B cell (primary cell): ENCODE measurements at regions not wholly inside any gene's neighbourhood (a gene's known extent, or its start where the extent isn't known, plus 50 kb on each side); places are given as distances from the start of the nearest gene placed in this dataset.

Experiments used
- ATAC-seq: fragments of 200-7000 bp; cut with Tn5 transposase; one replicate; pipeline ENCODE4 v1.10.0; 2021; ENCODE audit warnings: low read depth, mild to moderate bottlenecking, moderate number of reproducible peaks, moderate library complexity
- CTCF ChIA-PET: fragments of 350-600 bp; sonication (Branson Sonifier 250); formaldehyde crosslinking; loops from one replicate; lab custom pipeline; 2021; ENCODE audit warnings: antibody characterized with exemption, inconsistent platforms; lab: Charles Lee
- POLR2A ChIA-PET: fragments of 350-600 bp; sonication (Branson Sonifier 250); formaldehyde crosslinking; loops from one replicate; lab custom pipeline; 2021; ENCODE audit warnings: antibody characterized with exemption; lab: Charles Lee
- DNase-seq: peaks from one replicate; pipeline ENCODE4 v3.0.0; 2013
- H2AFZ ChIP-seq: 2 replicates; pipeline ENCODE4 v1.6.1; 2012; ENCODE audit warnings: mild to moderate bottlenecking, low read depth, low read length; ENCODE audit not compliant: insufficient read depth, poor library complexity, severe bottlenecking
- H3K27ac ChIP-seq, 2 donors: 1 replicate in 1 of 2; 2 replicates in 1 of 2; pipeline ENCODE4 v1.5.1; 2012 to 2013; ENCODE audit warnings: low read length in 2 of 2, mild to moderate bottlenecking in 2 of 2, moderate library complexity in 1 of 2
- H3K27me3 ChIP-seq, 4 experiments: fragments of 200-600 bp in 1 of 4; sonication (generic) in 1 of 4; replicated peaks in 1 of 4; 1 replicate in 2 of 4; 2 replicates in 2 of 4; pipeline versions ENCODE4 v1.6.1 to v1.7.0; 2013 to 2016; ENCODE audit warnings: low read length in 3 of 4, mild to moderate bottlenecking in 2 of 4, mixed read lengths in 1 of 4, moderate library complexity in 1 of 4; ENCODE audit not compliant: insufficient read depth in 4 of 4, control insufficient read depth in 3 of 4; ENCODE audit errors: control extremely low read depth in 1 of 4
- H3K36me3 ChIP-seq, 2 experiments: replicated peaks in 1 of 2; 1 replicate in 1 of 2; 2 replicates in 1 of 2; pipeline versions ENCODE4 v1.6.1 to v1.7.1; 2013; ENCODE audit warnings: low read length in 1 of 2; ENCODE audit not compliant: insufficient read depth in 2 of 2, control insufficient read depth in 1 of 2; ENCODE audit errors: control extremely low read depth in 1 of 2, extremely low read depth in 1 of 2
- H3K4me1 ChIP-seq, 2 donors: fragments of 200-600 bp in 1 of 2; sonication (generic) in 1 of 2; 1 replicate in 1 of 2; 2 replicates in 1 of 2; pipeline versions ENCODE4 v1.5.1 to v1.6.1; 2013 to 2017; ENCODE audit warnings: low read length in 2 of 2; ENCODE audit not compliant: control insufficient read depth in 2 of 2, insufficient read depth in 2 of 2
- H3K4me2 ChIP-seq: replicated peaks from 2 replicates; pipeline ENCODE3; 2012; ENCODE audit warnings: mild to moderate bottlenecking, low read depth, low read length; ENCODE audit not compliant: poor library complexity, severe bottlenecking
- H3K4me3 ChIP-seq, 5 experiments: fragments of 200-600 bp in 1 of 5; sonication (generic) in 1 of 5; 1 replicate in 3 of 5; 2 replicates in 2 of 5; pipeline versions ENCODE4 v1.5.1 to v1.7.0; 2011 to 2016; ENCODE audit warnings: low read length in 4 of 5, mild to moderate bottlenecking in 4 of 5, low read depth in 2 of 5, control low read depth in 1 of 5, moderate library complexity in 1 of 5; ENCODE audit not compliant: insufficient read depth in 1 of 5; ENCODE audit errors: control extremely low read depth in 1 of 5, extremely low read depth in 1 of 5
- H3K79me2 ChIP-seq: fragments of 200-600 bp; sonication (generic); one replicate; pipeline ENCODE4 v1.6.0; 2016; ENCODE audit warnings: low read length; ENCODE audit not compliant: control insufficient read depth, insufficient read depth
- H3K9ac ChIP-seq: fragments of 200-600 bp; sonication (generic); 2 replicates; pipeline ENCODE4 v1.6.1; 2017; ENCODE audit warnings: mild to moderate bottlenecking, low read length, moderate library complexity
- H3K9me3 ChIP-seq, 3 donors: one replicate each; pipeline versions ENCODE4 v1.6.1 to v1.7.1; 2013; ENCODE audit warnings: low read length in 2 of 3; ENCODE audit not compliant: control insufficient read depth in 2 of 3, insufficient read depth in 1 of 3; ENCODE audit errors: control extremely low read depth in 1 of 3
- H4K20me1 ChIP-seq: 2 replicates; pipeline ENCODE4 v1.6.0; 2012; ENCODE audit warnings: mild to moderate bottlenecking, low read length; ENCODE audit not compliant: insufficient read depth, control insufficient read depth, poor library complexity, severe bottlenecking
- H3K27ac Mint-ChIP-seq: one replicate; pipeline ENCODE4 v1.8.0; 2021; ENCODE audit warnings: mixed read lengths
- H3K27me3 Mint-ChIP-seq: one replicate; pipeline ENCODE4 v1.8.0; 2021; ENCODE audit warnings: mixed read lengths
- H3K4me1 Mint-ChIP-seq: one replicate; pipeline ENCODE4 v1.8.0; 2021; ENCODE audit warnings: mixed read lengths
- H3K4me3 Mint-ChIP-seq: one replicate; pipeline ENCODE4 v1.8.0; 2021; ENCODE audit warnings: mixed read lengths
- H3K9me3 Mint-ChIP-seq: one replicate; pipeline ENCODE4 v1.8.0; 2022; ENCODE audit warnings: mixed read lengths; ENCODE audit not compliant: insufficient read depth
- CTCF ChIP-seq: fragments of 200-600 bp; IDR thresholded peaks from one replicate; pipeline ENCODE4 v1.8.0; 2022; ENCODE audit warnings: antibody characterized with exemption, mild to moderate bottlenecking
- EZH2 ChIP-seq: IDR thresholded peaks from 2 replicates; pipeline ENCODE4 v1.6.1; 2012; ENCODE audit warnings: borderline replicate concordance, low read depth, mild to moderate bottlenecking, moderate library complexity, low read length; ENCODE audit not compliant: insufficient read depth, poor library complexity, severe bottlenecking
- WGBS: methylation state at CpG from one replicate; pipeline ENCODE4 v1.1.5; 2013; ENCODE audit warnings: missing lambda C conversion rate; ENCODE audit not compliant: insufficient coverage; 5-methylcytosine and 5-hydroxymethylcytosine counted together
- intact Hi-C: fragments of 100-400 bp; cut with micrococcal nuclease; formaldehyde crosslinking; loops from one replicate; pipeline ENCODE4 v1.10.0; 2022

GRCh38 chr1:228974273-228974672 is 239.0 kb downstream of the RHOU start:
- ChIA-PET CTCF (no interaction called here), POLR2A (no interaction called here)
- Histone ChIP-seq H3K27me3 (no peaks in the 10 kb centered on the region), H3K4me1 (no peaks in the 10 kb centered on the region), H3K4me3 (no peak overlapping the region), H3K9ac (no peak overlapping the region), H3K27ac (no peak overlapping the region), H3K79me2 (no peaks in the 10 kb centered on the region), H3K36me3 (no peaks in the 10 kb centered on the region), H3K9me3 (no peaks in the 10 kb centered on the region), H2AFZ (no peak overlapping the region), H4K20me1 (no peaks in the 10 kb centered on the region), H3K4me2 (no peak overlapping the region)
- Mint-ChIP-seq H3K27ac (no peak overlapping the region), H3K9me3 (no peaks in the 10 kb centered on the region), H3K4me3 (no peak overlapping the region), H3K27me3 (peaks cover 43% of the 10 kb centered on the region), H3K4me1 (no peaks in the 10 kb centered on the region)
- ATAC-seq (no peak), DNase-seq (no peak)
- 100% methylated on average over 2 of the region's 7 CpGs for whole genome bisulfite sequencing
- TF ChIP-seq CTCF (no peak), EZH2 (no peak)
- intact Hi-C loops = no loop called here

GRCh38 chr1:228975238-228975907 is 240.1 kb downstream of the RHOU start:
- Histone ChIP-seq H3K4me3 (no peak overlapping the region), H3K9me3 (no peaks in the 10 kb centered on the region), H3K4me2 (no peak overlapping the region), H3K36me3 (no peaks in the 10 kb centered on the region), H3K9ac (no peak overlapping the region), H3K27me3 (no peaks in the 10 kb centered on the region), H2AFZ (no peak overlapping the region), H3K4me1 (no peaks in the 10 kb centered on the region), H4K20me1 (no peaks in the 10 kb centered on the region), H3K27ac (no peak overlapping the region), H3K79me2 (no peaks in the 10 kb centered on the region)
- POLR2A ChIA-PET = no interaction called here
- CTCF ChIA-PET = no interaction called here
- Mint-ChIP-seq H3K4me3 (no peak overlapping the region), H3K9me3 (no peaks in the 10 kb centered on the region), H3K27me3 (peaks cover 39% of the 10 kb centered on the region), H3K4me1 (no peaks in the 10 kb centered on the region), H3K27ac (no peak overlapping the region)
- intact Hi-C loops = no loop called here
- DNase-seq (no peak), ATAC-seq (no peak)
- 93% methylated on average over 8 of the region's 8 CpGs for WGBS
- TF ChIP-seq CTCF = no peak
- no peak for TF ChIP-seq EZH2
